HL-60 (cell line): ENCODE measurements at regions not wholly inside any gene's neighbourhood (a gene's known extent, or its start where the extent isn't known, plus 50 kb on each side); places are given as distances from the start of the nearest gene placed in this dataset.

Experiments
- DNase-seq, 2 experiments: peaks; one replicate each; pipeline ENCODE4 v3.0.0-alpha.2; 2010 to 2020; ENCODE audit warnings: low read depth in 1 of 2, low spot score in 1 of 2
- H3K27ac ChIP-seq: fragments of 250-450 bp; sonication (Bioruptor Pico); replicated peaks from 2 replicates; pipeline ENCODE4 v1.5.1; 2020; ENCODE audit warnings: mild to moderate bottlenecking, moderate library complexity
- H3K27me3 ChIP-seq: fragments of 250-450 bp; sonication (Bioruptor Pico); 2 replicates; pipeline ENCODE4 v1.5.1; 2021; ENCODE audit warnings: mild to moderate bottlenecking, moderate library complexity; ENCODE audit not compliant: insufficient read depth, poor library complexity, severe bottlenecking
- H3K4me3 ChIP-seq: replicated peaks from 2 replicates; pipeline ENCODE4 v1.5.1; 2011; ENCODE audit warnings: mild to moderate bottlenecking, control low read depth, low read length; ENCODE audit not compliant: insufficient read depth
- CTCF ChIP-seq: IDR thresholded peaks from one replicate; pipeline ENCODE4 v1.5.1; 2011; ENCODE audit warnings: low read length, control low read depth, inconsistent platforms; ENCODE audit not compliant: insufficient read depth
- GABPA ChIP-seq: IDR thresholded peaks from 2 replicates; pipeline ENCODE4 v1.6.1; 2012; ENCODE audit warnings: low read depth
- POLR2AphosphoS5 ChIP-seq: IDR thresholded peaks from 2 replicates; pipeline ENCODE4 v1.6.1; 2012; ENCODE audit warnings: low read depth
- REST ChIP-seq: IDR thresholded peaks from 2 replicates; pipeline ENCODE4 v1.6.1; 2012; ENCODE audit warnings: low read depth; ENCODE audit not compliant: insufficient replicate concordance
- SPI1 ChIP-seq: IDR thresholded peaks from 2 replicates; pipeline ENCODE4 v1.6.1; 2012; ENCODE audit warnings: low read depth, mild to moderate bottlenecking, borderline replicate concordance

- Histone ChIP-seq H3K27ac (no peak overlapping the region), H3K4me3 (no peak overlapping the region), H3K27me3 (no peaks in the 10 kb centered on the region)
- no peak for TF ChIP-seq GABPA
- no peak for TF ChIP-seq SPI1
- TF ChIP-seq POLR2AphosphoS5 = no peak
- no peak for TF ChIP-seq CTCF
- TF ChIP-seq REST = no peak
- no peak for DNase-seq
These were observed 88.2 kb upstream of the OR9Q1 start for GRCh38 chr11:57935402-57936049.

- no peaks in the 10 kb centered on the region for H3K27me3 ChIP-seq
- TF ChIP-seq CTCF = no peak
- no peak for TF ChIP-seq SPI1
- no peak for TF ChIP-seq POLR2AphosphoS5
- no peak for TF ChIP-seq GABPA
- TF ChIP-seq REST = no peak
- DNase-seq = no peak
- no peak overlapping the region for H3K27ac ChIP-seq
- H3K4me3 ChIP-seq = no peak overlapping the region
These were observed 87.6 kb upstream of the OR9Q1 start for GRCh38 chr11:57936050-57936418.

- TF ChIP-seq SPI1 (no peak), POLR2AphosphoS5 (no peak)
- no peak overlapping the region for H3K27ac ChIP-seq
- no peak overlapping the region for H3K4me3 ChIP-seq
- no peaks in the 10 kb centered on the region for H3K27me3 ChIP-seq
- no peak for DNase-seq
These were observed 86.2 kb upstream of the OR9Q1 start for GRCh38 chr11:57937431-57937830.

GRCh38 chr11:57938351-57938750, 85.3 kb upstream of the OR9Q1 start:
- DNase-seq = no peak
- Histone ChIP-seq H3K27me3 (no peaks in the 10 kb centered on the region), H3K27ac (no peak overlapping the region), H3K4me3 (no peak overlapping the region)
- no peak for TF ChIP-seq CTCF
- no peak for TF ChIP-seq REST
- TF ChIP-seq POLR2AphosphoS5 = no peak
- TF ChIP-seq GABPA = no peak
- no peak for TF ChIP-seq SPI1
